ENCODE measurements at regions not wholly inside any gene's neighbourhood (a gene's known extent, or its start where the extent isn't known, plus 50 kb on each side); places are given as distances from the start of the nearest gene placed in this dataset.

DNA sequence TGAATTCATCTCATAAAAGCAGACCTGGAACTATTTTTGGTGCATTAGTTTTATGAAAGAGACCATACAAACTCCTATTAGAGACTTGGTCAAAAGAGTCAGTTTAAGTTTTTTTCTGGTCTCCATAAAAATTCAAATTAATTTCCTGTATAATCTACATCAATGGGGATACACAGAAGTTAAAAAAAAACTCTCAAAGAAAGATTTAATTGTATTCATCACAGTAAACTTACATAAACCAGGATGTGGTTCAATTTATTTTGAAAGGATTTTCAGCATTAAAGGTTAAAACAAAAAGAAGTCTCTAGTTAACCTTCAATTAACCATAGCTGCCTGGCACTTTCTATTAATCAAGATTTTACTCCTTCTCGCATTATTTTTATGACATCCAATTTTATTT is 530.3 kb upstream of the KCNMB2 start:
- TF ChIP-seq, protein P1, sequence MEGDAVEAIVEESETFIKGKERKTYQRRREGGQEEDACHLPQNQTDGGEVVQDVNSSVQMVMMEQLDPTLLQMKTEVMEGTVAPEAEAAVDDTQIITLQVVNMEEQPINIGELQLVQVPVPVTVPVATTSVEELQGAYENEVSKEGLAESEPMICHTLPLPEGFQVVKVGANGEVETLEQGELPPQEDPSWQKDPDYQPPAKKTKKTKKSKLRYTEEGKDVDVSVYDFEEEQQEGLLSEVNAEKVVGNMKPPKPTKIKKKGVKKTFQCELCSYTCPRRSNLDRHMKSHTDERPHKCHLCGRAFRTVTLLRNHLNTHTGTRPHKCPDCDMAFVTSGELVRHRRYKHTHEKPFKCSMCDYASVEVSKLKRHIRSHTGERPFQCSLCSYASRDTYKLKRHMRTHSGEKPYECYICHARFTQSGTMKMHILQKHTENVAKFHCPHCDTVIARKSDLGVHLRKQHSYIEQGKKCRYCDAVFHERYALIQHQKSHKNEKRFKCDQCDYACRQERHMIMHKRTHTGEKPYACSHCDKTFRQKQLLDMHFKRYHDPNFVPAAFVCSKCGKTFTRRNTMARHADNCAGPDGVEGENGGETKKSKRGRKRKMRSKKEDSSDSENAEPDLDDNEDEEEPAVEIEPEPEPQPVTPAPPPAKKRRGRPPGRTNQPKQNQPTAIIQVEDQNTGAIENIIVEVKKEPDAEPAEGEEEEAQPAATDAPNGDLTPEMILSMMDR (IDR thresholded peaks at IDR 0.05; ENCODE audit: extremely low read depth in 1 of 2, insufficient read depth in 1 of 2, low read depth in 1 of 2, low read length in 2 of 2) = no peak
- TF ChIP-seq FOS (IDR thresholded peaks at IDR 0.05; ENCODE audit: borderline replicate concordance, insufficient read depth, low read length) (no peak), POLR2A (IDR thresholded peaks at IDR 0.05; ENCODE audit: low read depth, low read length) (no peak)
